Loucy (cell line): ENCODE measurements at regions not wholly inside any gene's neighbourhood (a gene's known extent, or its start where the extent isn't known, plus 50 kb on each side); places are given as distances from the start of the nearest gene placed in this dataset.
A peak's percentile ranks its signal among the peaks of the same experiment; 100 is the strongest.

ENCODE experiments used
- H2AFZ ChIP-seq: fragments of 200-600 bp; sonication (generic); 2 replicates; pipeline ENCODE4 v1.6.0; 2016; ENCODE audit warnings: antibody characterized with exemption, mild to moderate bottlenecking, low read length, moderate library complexity
- H3F3A ChIP-seq: fragments of 200-600 bp; 2 replicates; pipeline ENCODE4 v1.6.0; 2016; ENCODE audit warnings: antibody characterized with exemption, low read depth, mild to moderate bottlenecking
- H3K27me3 ChIP-seq: fragments of 200-600 bp; sonication (generic); 2 replicates; pipeline ENCODE4 v1.6.1; 2014; ENCODE audit warnings: low read length, mild to moderate bottlenecking; ENCODE audit not compliant: insufficient read depth, poor library complexity, severe bottlenecking
- H3K36me3 ChIP-seq: fragments of 200-600 bp; sonication (generic); 2 replicates; pipeline ENCODE4 v1.6.1; 2016; ENCODE audit warnings: low read length; ENCODE audit not compliant: insufficient read depth
- H3K4me1 ChIP-seq: fragments of 200-600 bp; sonication (generic); 2 replicates; pipeline ENCODE4 v1.5.1; 2014; ENCODE audit warnings: low read length, mild to moderate bottlenecking; ENCODE audit not compliant: insufficient read depth, poor library complexity, severe bottlenecking
- H3K4me2 ChIP-seq: fragments of 200-600 bp; sonication (generic); 2 replicates; pipeline ENCODE4 v1.6.0; 2014; ENCODE audit warnings: antibody characterized with exemption, low read length, low read depth, mild to moderate bottlenecking; ENCODE audit not compliant: poor library complexity, severe bottlenecking
- H3K4me3 ChIP-seq: fragments of 200-600 bp; sonication (generic); 2 replicates; pipeline ENCODE4 v1.5.1; 2014; ENCODE audit warnings: low read length, mild to moderate bottlenecking, mixed read lengths; ENCODE audit not compliant: poor library complexity, severe bottlenecking
- H3K79me2 ChIP-seq: fragments of 200-600 bp; sonication (generic); 2 replicates; pipeline ENCODE4 v1.6.1; 2014; ENCODE audit warnings: low read length; ENCODE audit not compliant: insufficient read depth
- H3K9ac ChIP-seq: fragments of 200-600 bp; sonication (generic); 2 replicates; pipeline ENCODE4 v1.6.0; 2014; ENCODE audit warnings: mild to moderate bottlenecking, low read depth, low read length, moderate library complexity; ENCODE audit not compliant: poor library complexity, severe bottlenecking
- H3K9me2 ChIP-seq: fragments of 200-600 bp; sonication (generic); replicated peaks from 2 replicates; pipeline ENCODE4 v1.6.1; 2016; ENCODE audit warnings: low read depth, low read length, mixed read lengths
- H3K9me3 ChIP-seq: fragments of 200-600 bp; sonication (generic); 2 replicates; pipeline ENCODE4 v1.6.1; 2014; ENCODE audit warnings: mild to moderate bottlenecking, antibody characterized with exemption, low read length, low read depth; ENCODE audit not compliant: insufficient read depth
- H4K20me1 ChIP-seq: fragments of 200-600 bp; sonication (generic); 2 replicates; pipeline ENCODE4 v1.6.0; 2014; ENCODE audit warnings: antibody characterized with exemption, low read length, mild to moderate bottlenecking; ENCODE audit not compliant: insufficient read depth, poor library complexity, severe bottlenecking
- CTCF ChIP-seq: fragments of 200-600 bp; sonication (generic); conservative IDR thresholded peaks from 2 replicates; pipeline ENCODE4 v1.5.1; 2014; ENCODE audit warnings: mild to moderate bottlenecking, antibody characterized with exemption, low read length
- EZH2phosphoT487 ChIP-seq: fragments of 200-600 bp; IDR thresholded peaks from 2 replicates; pipeline ENCODE4 v1.6.1; 2018; ENCODE audit warnings: antibody characterized with exemption, mild to moderate bottlenecking, moderate library complexity, borderline replicate concordance

- Histone ChIP-seq H3K4me2 (no peak overlapping the region), H3K4me3 (no peak overlapping the region), H3K9me3 (no peaks in the 10 kb centered on the region), H3K9me2 (no peaks in the 10 kb centered on the region), H3K9ac (no peak overlapping the region), H3K4me1 (peaks cover 3% of the 10 kb centered on the region), H3F3A (no peaks in the 10 kb centered on the region), H3K79me2 (no peaks in the 10 kb centered on the region), H3K36me3 (no peaks in the 10 kb centered on the region), H4K20me1 (no peaks in the 10 kb centered on the region), H3K27me3 (no peaks in the 10 kb centered on the region), H2AFZ (peak overlapping the region; percentile 73; the same call in 1 of the 2 replicates)
- no peak for TF ChIP-seq EZH2phosphoT487
- no peak for TF ChIP-seq CTCF
These were observed 157.8 kb upstream of the FTMT start for GRCh38 chr5:121693864-121694263.

GRCh38 chr5:121695307-121695706 lies 156.4 kb upstream of the FTMT start:
- Histone ChIP-seq H3K9me2 (no peaks in the 10 kb centered on the region), H3K9ac (peak overlapping the region; percentile 46), H3K4me1 (peaks cover 3% of the 10 kb centered on the region), H3K9me3 (no peaks in the 10 kb centered on the region), H4K20me1 (no peaks in the 10 kb centered on the region), H3K27me3 (no peaks in the 10 kb centered on the region), H3K36me3 (no peaks in the 10 kb centered on the region), H2AFZ (peak overlapping the region; percentile 56), H3K79me2 (no peaks in the 10 kb centered on the region), H3K4me2 (peak overlapping the region; percentile 42), H3F3A (no peaks in the 10 kb centered on the region), H3K4me3 (peak overlapping the region; percentile 60)
- TF ChIP-seq CTCF (no peak), EZH2phosphoT487 (no peak)

GRCh38 chr5:121698690-121699089 lies 153.0 kb upstream of the FTMT start:
- H3K36me3 ChIP-seq, result no peaks in the 10 kb centered on the region
- H4K20me1 ChIP-seq, result no peaks in the 10 kb centered on the region
- no peaks in the 10 kb centered on the region for H3K79me2 ChIP-seq
- H3K9ac ChIP-seq, result no peak overlapping the region
- TF ChIP-seq CTCF, result no peak
- TF ChIP-seq EZH2phosphoT487, result no peak
- no peaks in the 10 kb centered on the region for H3F3A ChIP-seq
- no peaks in the 10 kb centered on the region for H3K9me3 ChIP-seq
- H3K4me2 ChIP-seq, result no peak overlapping the region
- H3K4me3 ChIP-seq, result no peak overlapping the region
- no peaks in the 10 kb centered on the region for H3K27me3 ChIP-seq
- peaks cover 3% of the 10 kb centered on the region for H3K4me1 ChIP-seq
- H3K9me2 ChIP-seq, result no peaks in the 10 kb centered on the region
- no peak overlapping the region for H2AFZ ChIP-seq
